GM10248 (cell line): ENCODE measurements at regions not wholly inside any gene's neighbourhood (a gene's known extent, or its start where the extent isn't known, plus 50 kb on each side); places are given as distances from the start of the nearest gene placed in this dataset.

Source experiments
- CTCF ChIA-PET: fragments of 300-600 bp; sonication (Branson Sonifier 250); formaldehyde crosslinking; extraction: SDS; loops from one replicate; lab custom pipeline; 2021; ENCODE audit warnings: antibody characterized with exemption; lab: Yijun Ruan, JAX
- POLR2A ChIA-PET: fragments of 350-650 bp; sonication (Branson Sonifier 250); formaldehyde crosslinking; extraction: SDS; loops from one replicate; lab custom pipeline; 2020; ENCODE audit warnings: antibody characterized with exemption; lab: Yijun Ruan, JAX
- DNase-seq: peaks from one replicate; pipeline ENCODE4 v3.0.0; 2012; ENCODE audit errors: extremely low spot score
- CTCF ChIP-seq: IDR thresholded peaks from 2 replicates; pipeline ENCODE4 v1.5.1; 2012; ENCODE audit warnings: mild to moderate bottlenecking, low read depth; ENCODE audit errors: extremely low read depth, missing control alignments, control extremely low read depth

- POLR2A ChIA-PET, result no interaction called here
- CTCF ChIA-PET, result no interaction called here
- DNase-seq, result no peak
- no peak for TF ChIP-seq CTCF
Observed at GRCh38 chr18:42582266-42582665, 533.2 kb downstream of the RIT2 start.

GRCh38 chr18:42583283-42583731, 532.2 kb downstream of the RIT2 start:
- CTCF ChIA-PET, result interaction anchor here (0.7 kb wide), 1 partner anchor 13 kb away, joined by 4 read pairs; no protein-coding TSS in a partner anchor
- DNase-seq, result no peak
- no peak for TF ChIP-seq CTCF
- POLR2A ChIA-PET, result no interaction called here

- CTCF ChIA-PET, result interaction anchor here (1.0 to 2.0 kb wide), 2 partner anchors 9 kb away, joined by 4 to 7 read pairs; no protein-coding TSS in a partner anchor
- DNase-seq, result no peak
- POLR2A ChIA-PET, result no interaction called here
- TF ChIP-seq CTCF, result no peak
Observed at GRCh38 chr18:42586601-42587000, 528.9 kb downstream of the RIT2 start.

- POLR2A ChIA-PET, result no interaction called here
- TF ChIP-seq CTCF, result no peak
- CTCF ChIA-PET, result interaction anchor here (1.1 to 2.0 kb wide), 2 partner anchors 7 to 10 kb away, joined by 3 to 7 read pairs; no protein-coding TSS in a partner anchor
Observed at GRCh38 chr18:42588786-42589185, 526.7 kb downstream of the RIT2 start.

GRCh38 chr18:42604820-42605219, 510.7 kb downstream of the RIT2 start:
- POLR2A ChIA-PET, result no interaction called here
- TF ChIP-seq CTCF, result no peak
- CTCF ChIA-PET, result interaction anchor here (1.4 to 1.8 kb wide), 2 partner anchors 9 to 666 kb away, joined by 3 to 10 read pairs; no protein-coding TSS in a partner anchor
- no peak for DNase-seq

More at GRCh38 chr18:42588786-42589185, 526.7 kb downstream of the RIT2 start:
- DNase-seq, result no peak

- no peak for DNase-seq
- ChIA-PET CTCF (interaction anchor here (2.8 kb wide), 1 partner anchor 10 kb away, joined by 25 read pairs; no protein-coding TSS in a partner anchor), POLR2A (no interaction called here)
- no peak for TF ChIP-seq CTCF
Observed at GRCh38 chr18:42606886-42607495, 508.5 kb downstream of the RIT2 start.
